22Rv1 (cell line): ENCODE measurements at regions not wholly inside any gene's neighbourhood (a gene's known extent, or its start where the extent isn't known, plus 50 kb on each side); places are given as distances from the start of the nearest gene placed in this dataset.

ENCODE experiments used
- CTCF ChIP-seq: fragments of 450-650 bp; IDR thresholded peaks from 2 replicates; pipeline ENCODE4 v1.5.1; 2017; ENCODE audit warnings: mild to moderate bottlenecking
- ZFX ChIP-seq: fragments of 450-650 bp; IDR thresholded peaks from 2 replicates; pipeline ENCODE4 v1.6.1; 2017; ENCODE audit warnings: antibody characterized with exemption, borderline replicate concordance

GRCh38 chr4:23685471-23685870, 204.4 kb downstream of the PPARGC1A start:
- TF ChIP-seq ZFX (no peak), CTCF (no peak)
